Endothelial cell of umbilical vein (primary cell): ENCODE measurements at regions not wholly inside any gene's neighbourhood (a gene's known extent, or its start where the extent isn't known, plus 50 kb on each side); places are given as distances from the start of the nearest gene placed in this dataset.

ENCODE experiments used
- BruUV-seq: library from RNA; stranded (reverse); fragments of 400-500 nt; replicated peaks from 2 replicates; lab custom pipeline; 2021; lab: Mats Ljungman, UMichigan
- CTCF ChIA-PET: fragments of 300-600, 350-600 bp; sonication (Branson Sonifier 250); formaldehyde crosslinking; loops from one replicate; lab custom pipeline; 2021; ENCODE audit warnings: antibody characterized with exemption, inconsistent platforms; lab: Charles Lee
- POLR2A ChIA-PET: fragments of 300-600, 350-600 bp; sonication (Branson Sonifier 250); formaldehyde crosslinking; loops from one replicate; lab custom pipeline; 2021; ENCODE audit warnings: antibody characterized with exemption, inconsistent platforms; lab: Charles Lee
- DNase-seq: peaks from one replicate; pipeline ENCODE4 v3.0.0-alpha.2; 2011; ENCODE audit warnings: low read depth, low spot score
- FAIRE-seq: peaks from 2 replicates; lab custom pipeline; 2011; peaks lifted over from hg19 to GRCh38; lab: Jason Lieb, UNC
- H2AFZ ChIP-seq: 2 replicates; pipeline ENCODE4 v1.6.0; 2012; ENCODE audit warnings: low read depth, low read length, control low read depth, inconsistent platforms
- H3K27ac ChIP-seq: 2 replicates; pipeline ENCODE4 v1.5.1; 2011; ENCODE audit warnings: low read depth, mild to moderate bottlenecking, control low read depth, low read length, moderate library complexity; ENCODE audit not compliant: insufficient read depth
- H3K27me3 ChIP-seq, 2 experiments: 2 replicates each; pipeline versions ENCODE4 v1.6.0 to v1.6.1; 2011; ENCODE audit warnings: low read length in 2 of 2, mixed read lengths in 1 of 2; ENCODE audit not compliant: control insufficient read depth in 2 of 2, insufficient read depth in 2 of 2
- H3K36me3 ChIP-seq, 2 experiments: 2 replicates in 1 of 2; 3 replicates in 1 of 2; pipeline ENCODE4 v1.5.1; 2011; ENCODE audit warnings: low read length in 2 of 2, mild to moderate bottlenecking in 1 of 2, moderate library complexity in 1 of 2; ENCODE audit not compliant: control insufficient read depth in 2 of 2, insufficient read depth in 2 of 2; ENCODE audit errors: extremely low read depth in 1 of 2
- H3K4me1 ChIP-seq: 3 replicates; pipeline ENCODE4 v1.5.1; 2011; ENCODE audit warnings: mild to moderate bottlenecking, low read length; ENCODE audit not compliant: control insufficient read depth, insufficient read depth; ENCODE audit errors: extremely low read depth
- H3K4me2 ChIP-seq: 2 replicates; pipeline ENCODE4 v1.6.1; 2011; ENCODE audit warnings: low read length, control low read depth, mixed read lengths; ENCODE audit not compliant: insufficient read depth
- H3K4me3 ChIP-seq, 3 experiments: fragments of 200-600 bp in 1 of 3; sonication (generic), shearing (Covaris generic) in 1 of 3; replicated peaks in 1 of 3; 2 replicates each; pipeline ENCODE4 v1.5.1; 2011 to 2016; ENCODE audit warnings: control low read depth in 3 of 3, low read length in 3 of 3, mild to moderate bottlenecking in 2 of 3, inconsistent platforms in 1 of 3, low read depth in 1 of 3, moderate library complexity in 1 of 3; ENCODE audit not compliant: insufficient read depth in 1 of 3
- H3K79me2 ChIP-seq: 2 replicates; pipeline ENCODE4 v1.6.0; 2012; ENCODE audit warnings: low read length, inconsistent platforms; ENCODE audit not compliant: control insufficient read depth, insufficient read depth
- H3K9ac ChIP-seq: replicated peaks from 2 replicates; pipeline ENCODE3; 2011; ENCODE audit warnings: low read length, control low read depth; ENCODE audit not compliant: insufficient read depth; ENCODE audit errors: extremely low read depth
- H3K9me1 ChIP-seq: replicated peaks from 3 replicates; pipeline ENCODE4 v1.6.0; 2011; ENCODE audit warnings: mild to moderate bottlenecking, low read length; ENCODE audit not compliant: control insufficient read depth, insufficient read depth; ENCODE audit errors: extremely low read depth
- H3K9me3 ChIP-seq: replicated peaks from 2 replicates; pipeline ENCODE4 v1.5.1; 2012; ENCODE audit warnings: low read length, inconsistent platforms; ENCODE audit not compliant: control insufficient read depth, insufficient read depth
- H4K20me1 ChIP-seq: replicated peaks from 2 replicates; pipeline ENCODE3; 2011; ENCODE audit warnings: mild to moderate bottlenecking, low read length; ENCODE audit not compliant: control insufficient read depth, insufficient read depth; ENCODE audit errors: extremely low read depth
- CTCF ChIP-seq, 2 donors: IDR thresholded peaks; 1 replicate in 1 of 2; 2 replicates in 1 of 2; pipeline ENCODE4 v1.5.1; 2011; ENCODE audit warnings: low read length in 2 of 2, mild to moderate bottlenecking in 2 of 2, moderate library complexity in 2 of 2, control low read depth in 1 of 2, inconsistent platforms in 1 of 2, low read depth in 1 of 2; ENCODE audit not compliant: insufficient read depth in 1 of 2; ENCODE audit errors: extremely low read depth in 1 of 2
- EZH2 ChIP-seq: IDR thresholded peaks from 2 replicates; pipeline ENCODE4 v1.6.1; 2012; ENCODE audit warnings: borderline replicate concordance, low read depth, mild to moderate bottlenecking, moderate library complexity, low read length, inconsistent platforms; ENCODE audit not compliant: severe bottlenecking
- FOS ChIP-seq: IDR thresholded peaks from 2 replicates; pipeline ENCODE4 v1.6.1; 2011; ENCODE audit warnings: mild to moderate bottlenecking, low read length, moderate library complexity, borderline replicate concordance; ENCODE audit not compliant: insufficient read depth
- GATA2 ChIP-seq: IDR thresholded peaks from 2 replicates; pipeline ENCODE4 v1.7.0; 2011; ENCODE audit warnings: low read depth, mild to moderate bottlenecking, moderate library complexity, mixed read lengths, low read length; ENCODE audit not compliant: insufficient read length, insufficient read depth
- JUN ChIP-seq: IDR thresholded peaks from 2 replicates; pipeline ENCODE4 v1.6.1; 2011; ENCODE audit warnings: borderline replicate concordance, low read depth; ENCODE audit not compliant: insufficient read length, insufficient read depth
- MAX ChIP-seq: IDR thresholded peaks from 2 replicates; pipeline ENCODE4 v1.6.1; 2011; ENCODE audit not compliant: insufficient read depth, insufficient read length
- MYC ChIP-seq: IDR thresholded peaks from one replicate; pipeline ENCODE4 v1.6.1; 2011; ENCODE audit warnings: mild to moderate bottlenecking, low read depth, low read length
- POLR2A ChIP-seq: IDR thresholded peaks from 2 replicates; pipeline ENCODE4 v1.6.1; 2012; ENCODE audit warnings: low read depth, mild to moderate bottlenecking, control low read depth, low read length
- POLR2AphosphoS5 ChIP-seq: IDR thresholded peaks from 2 replicates; pipeline ENCODE4 v1.6.1; 2012; ENCODE audit warnings: low read depth, mild to moderate bottlenecking, control low read depth, low read length, moderate library complexity; ENCODE audit not compliant: insufficient read depth
- dilution Hi-C: fragments of 300-500 bp; cut with MboI; formaldehyde crosslinking; loops from one replicate; pipeline ENCODE4 v1.15.0; 2019; ENCODE audit warnings: low sequenced_read_pairs; ENCODE audit not compliant: extremely low pct_ligation_motif_present
- intact Hi-C: fragments of 100-400 bp; cut with micrococcal nuclease; formaldehyde crosslinking; loops from one replicate; pipeline ENCODE4 v1.10.0; 2022

DNA sequence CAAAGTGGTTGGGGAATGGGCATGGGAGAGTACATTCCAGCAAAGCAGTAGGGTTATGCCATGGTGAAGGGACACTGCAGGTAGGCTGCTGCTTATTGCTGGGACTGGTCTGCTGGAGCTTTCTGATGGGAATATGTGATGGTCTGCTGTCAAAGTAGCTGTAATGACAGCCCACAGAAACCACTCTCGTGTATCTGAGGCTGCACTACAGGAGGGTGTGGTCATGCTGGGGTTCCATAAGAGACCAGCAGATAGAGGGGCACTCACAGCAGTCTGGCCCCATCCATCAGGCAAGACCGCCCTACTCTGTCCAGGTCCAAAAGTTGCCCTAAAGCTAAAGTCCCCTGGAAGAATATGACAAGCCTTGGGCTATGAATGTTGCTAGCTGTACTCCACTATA lies 739.3 kb downstream of the COL12A1 start:
- BruUV-seq, result no TSS peak
- no peaks in the 10 kb centered on the region for H3K79me2 ChIP-seq
- no peaks in the 10 kb centered on the region for H3K27me3 ChIP-seq
- H3K36me3 ChIP-seq, result no peaks in the 10 kb centered on the region
- no peak for DNase-seq
- no peak overlapping the region for H2AFZ ChIP-seq
- dilution Hi-C loops, result no loop called here
- no peak overlapping the region for H3K9ac ChIP-seq
- CTCF ChIA-PET, result interaction anchor here (1.0 kb wide), 1 partner anchor 742 kb away, joined by 4 read pairs; no protein-coding TSS in a partner anchor
- no peak overlapping the region for H3K4me3 ChIP-seq
- no peak overlapping the region for H3K4me2 ChIP-seq
- H3K4me1 ChIP-seq, result no peaks in the 10 kb centered on the region
- intact Hi-C loops, result no loop called here
- no peak overlapping the region for H3K27ac ChIP-seq
- H3K9me1 ChIP-seq, result no peaks in the 10 kb centered on the region
- no peaks in the 10 kb centered on the region for H3K9me3 ChIP-seq
- TF ChIP-seq FOS, result no peak
- no peak for TF ChIP-seq GATA2
- no peak for TF ChIP-seq CTCF (IDR thresholded peaks at IDR 0.05; ENCODE audit: extremely low read depth in 1 of 2, insufficient read depth in 1 of 2, low read depth in 1 of 2, low read length in 2 of 2)
- TF ChIP-seq JUN, result no peak
- TF ChIP-seq MYC, result no peak
- no peak for TF ChIP-seq POLR2AphosphoS5
- no peak for TF ChIP-seq EZH2
- TF ChIP-seq MAX, result no peak
- TF ChIP-seq POLR2A, result no peak
- H4K20me1 ChIP-seq, result no peaks in the 10 kb centered on the region
- POLR2A ChIA-PET, result no interaction called here
- no peak for FAIRE-seq
